Stimulated activated CD4-positive, alpha-beta T cell treated with anti-CD3 and anti-CD28 coated beads, TNF-alpha, amount 100 ng/mL, for 24 hours (primary cell): ENCODE measurements at regions not wholly inside any gene's neighbourhood (a gene's known extent, or its start where the extent isn't known, plus 50 kb on each side); places are given as distances from the start of the nearest gene placed in this dataset.
"Not testable (repeated sequence)": the region's sequence is repeated elsewhere in the genome, so short reads cannot be mapped to it uniquely, and the experiment has no call there.

Experiments used
- DNase-seq, 3 experiments: peaks; one replicate each; pipeline ENCODE4 v3.0.0-alpha.2; 2020; ENCODE audit warnings: low read depth in 3 of 3

DNA sequence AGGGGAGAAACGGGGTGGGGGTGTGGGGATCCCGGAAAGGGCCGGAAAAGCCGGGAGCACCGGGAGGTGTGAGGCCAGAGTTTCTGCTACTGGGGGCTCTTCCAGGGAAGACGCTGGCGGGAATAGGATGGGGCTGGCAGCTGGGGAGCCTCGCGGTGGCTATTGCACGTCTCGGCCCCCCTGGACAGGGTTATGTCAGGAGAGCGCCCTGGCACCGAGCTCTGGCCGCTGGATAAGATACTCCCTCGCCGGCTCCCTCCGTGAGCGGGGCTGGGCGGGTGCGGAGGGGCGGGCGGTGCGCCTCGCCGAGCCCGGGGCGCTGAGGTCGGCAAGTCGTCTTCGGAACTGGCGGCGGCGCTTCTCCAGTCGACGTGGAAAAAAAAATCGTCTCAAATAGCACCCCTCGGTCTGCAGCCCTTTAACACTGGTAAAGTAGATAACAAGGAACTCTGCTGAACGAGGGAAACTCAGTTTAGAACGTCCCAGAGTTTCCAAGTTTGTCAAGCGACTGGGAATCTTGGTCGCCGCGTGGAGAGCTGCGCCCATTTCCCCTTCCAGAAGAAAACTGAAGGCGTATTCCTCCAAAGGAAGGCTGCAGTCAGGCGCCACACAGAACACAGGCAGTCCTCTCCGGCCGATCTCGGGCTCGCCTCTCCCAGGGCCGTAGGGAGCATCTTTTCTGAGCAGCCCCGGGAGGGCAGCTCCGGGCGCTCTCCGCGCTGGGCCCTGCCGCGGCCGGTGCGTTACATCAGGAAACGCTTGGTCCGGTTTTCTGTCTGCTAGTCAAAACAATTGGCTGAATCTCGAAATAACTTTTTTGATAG, 115.1 kb downstream of the KCNRG start:
- DNase-seq = no peak

DNA sequence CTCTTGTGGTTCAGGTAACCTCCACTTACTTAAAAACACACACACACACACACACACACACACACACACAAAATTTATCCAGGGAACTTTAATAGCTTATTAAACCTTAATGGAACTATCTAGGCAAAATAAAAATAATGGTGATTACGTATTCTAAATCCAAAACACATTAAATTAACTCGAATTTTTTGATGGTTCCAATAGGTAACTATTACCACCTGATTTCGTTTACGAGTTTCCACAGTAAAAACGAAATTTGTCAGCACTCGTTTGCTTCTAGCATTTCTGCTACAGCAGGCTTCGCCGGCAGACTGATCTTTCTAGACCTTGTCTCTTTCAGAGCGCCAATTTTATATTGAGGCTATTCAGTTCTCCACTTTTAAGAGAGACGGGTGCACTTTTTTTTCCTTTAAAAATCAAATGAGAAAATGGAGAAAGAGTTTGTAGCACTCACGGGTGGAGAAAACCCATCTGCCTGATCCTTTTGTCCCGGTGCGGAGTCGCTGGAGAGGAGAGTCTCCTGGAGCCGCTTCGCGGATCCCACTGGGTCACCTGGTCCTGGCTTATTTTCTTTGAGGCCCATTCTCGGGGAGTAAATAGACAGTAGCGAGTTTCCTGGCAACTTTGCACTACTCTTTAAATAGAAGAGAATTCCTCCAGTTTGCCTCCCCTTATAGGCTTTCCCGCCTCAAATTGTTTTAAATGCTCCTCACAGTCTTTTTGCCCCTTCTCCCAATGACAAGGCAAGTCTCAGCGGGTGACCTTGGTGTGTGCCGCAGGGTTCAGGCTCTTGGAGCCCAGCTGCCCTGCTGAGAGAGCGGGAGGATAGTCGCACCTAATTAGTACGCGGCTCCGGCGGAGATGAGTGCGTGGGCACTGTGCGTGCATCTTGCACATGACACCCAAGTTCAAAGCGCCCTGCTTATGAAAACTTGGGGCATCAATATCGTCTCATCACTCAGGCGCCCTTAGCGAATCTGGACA, 117.0 kb downstream of the KCNRG start:
- DNase-seq = no peak

DNA sequence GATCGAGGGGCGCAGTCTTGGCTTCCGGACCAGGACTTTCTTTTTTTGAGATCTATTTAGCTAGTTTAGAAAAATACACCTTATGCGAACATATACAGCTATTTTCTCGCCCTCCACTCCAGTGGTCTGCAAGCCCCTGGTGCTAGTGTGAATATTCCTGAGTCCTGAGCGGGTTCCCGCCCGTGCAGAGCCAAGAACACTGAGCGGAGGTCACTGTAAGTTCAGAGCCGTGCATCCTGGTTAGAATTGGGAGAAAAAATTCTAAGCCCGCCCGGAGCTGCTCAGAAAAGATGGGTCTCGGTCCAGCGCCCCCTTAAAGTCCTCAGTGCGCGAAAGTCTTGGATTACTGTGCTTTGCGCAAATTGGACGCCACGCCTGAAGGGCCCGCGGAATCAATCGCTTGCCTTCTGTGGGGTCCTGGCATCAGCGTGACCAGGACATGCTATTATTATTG, 117.7 kb downstream of the KCNRG start:
- DNase-seq = no peak

DNA sequence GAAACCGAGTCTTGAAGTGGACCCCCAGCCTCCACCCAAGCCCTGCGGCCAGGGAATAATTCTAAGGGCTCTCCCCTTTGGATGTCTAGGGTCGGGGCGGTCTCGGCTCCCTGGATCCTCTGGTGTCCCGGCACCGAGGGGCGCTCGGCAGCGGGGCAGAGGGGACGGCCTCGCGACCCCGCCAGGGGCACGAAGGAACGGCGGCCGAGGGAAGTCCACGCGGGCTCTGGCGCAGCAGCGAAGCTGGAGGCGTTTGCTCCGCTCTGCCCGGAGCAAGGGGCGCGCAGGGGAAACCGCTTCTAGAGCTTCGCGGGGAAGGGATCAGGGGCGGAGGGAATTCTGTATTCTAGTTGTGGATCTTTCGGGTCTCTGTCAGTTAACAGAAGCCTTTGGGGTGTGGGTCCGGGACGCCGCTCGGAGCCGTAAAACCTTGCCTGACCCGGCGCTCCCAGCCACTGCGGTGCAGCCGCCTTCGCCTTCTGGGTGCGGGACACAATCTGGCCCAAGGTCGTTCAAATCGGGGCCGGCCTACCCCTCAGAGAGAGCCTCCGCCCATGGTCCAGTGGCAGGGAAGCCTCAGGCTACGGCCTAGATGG, 118.2 kb downstream of the KCNRG start:
- no peak for DNase-seq

DNA sequence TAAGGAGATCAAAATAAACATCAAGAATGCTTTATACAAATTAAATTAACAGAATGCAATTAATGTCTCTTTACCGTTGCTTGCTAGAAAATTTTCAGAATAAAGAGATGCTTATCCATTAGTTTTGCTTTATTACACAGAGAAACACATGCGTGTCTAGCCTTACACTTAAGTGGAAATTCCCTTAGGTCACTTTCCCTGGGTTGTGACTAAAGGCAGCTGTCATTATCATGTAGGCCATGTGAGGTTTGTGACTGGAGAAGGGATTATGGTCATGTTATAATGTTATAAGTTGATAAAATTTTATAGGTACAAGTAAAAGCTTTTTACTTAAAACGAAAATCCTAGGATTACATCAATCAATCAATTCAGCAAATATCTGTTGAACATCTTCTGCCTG, 121.0 kb downstream of the KCNRG start:
- DNase-seq = no peak

DNA sequence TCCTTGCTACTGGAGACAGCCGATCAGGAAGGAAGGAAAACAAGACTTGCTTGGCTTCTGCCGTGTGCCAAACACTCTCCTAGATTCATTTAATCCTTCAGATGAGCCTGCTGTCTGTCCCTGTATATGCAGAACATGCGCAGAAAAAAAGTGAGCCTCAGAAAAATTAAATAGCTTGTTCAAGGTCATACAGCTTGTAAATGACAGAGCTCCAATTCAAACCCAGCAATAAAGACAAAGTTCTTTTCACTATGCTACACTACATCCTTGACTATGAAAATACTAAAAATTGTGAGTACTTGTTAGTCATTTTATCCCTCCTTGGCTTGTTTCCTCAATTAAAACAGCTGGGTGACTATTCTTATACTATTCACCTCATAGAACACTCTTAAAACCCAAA, 121.4 kb downstream of the KCNRG start:
- no peak for DNase-seq

DNA sequence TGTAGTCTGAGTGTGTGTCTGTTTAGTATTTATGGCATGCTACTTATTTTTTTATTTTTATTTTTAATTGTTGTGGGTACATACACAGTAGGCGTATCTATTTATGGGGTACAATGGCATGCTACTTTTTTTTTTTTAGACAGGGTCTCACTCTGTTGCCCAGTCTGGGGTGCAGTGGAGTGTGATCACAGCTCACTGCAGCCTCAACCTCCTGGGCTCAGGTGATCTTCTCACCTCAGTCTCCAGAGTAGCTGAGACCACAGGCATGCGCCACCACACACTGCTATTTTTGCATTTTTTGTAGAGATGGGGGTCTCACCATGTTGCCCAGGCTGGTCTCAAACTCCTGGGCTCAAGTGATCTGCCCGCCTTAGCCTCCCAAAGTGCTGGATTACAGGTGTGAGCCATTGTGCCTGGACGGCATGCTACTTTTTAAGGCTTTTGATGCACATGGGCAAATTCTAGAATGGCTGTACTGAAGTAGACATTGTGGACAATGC, 124.2 kb downstream of the KCNRG start:
- not testable (repeated sequence) for DNase-seq

DNA sequence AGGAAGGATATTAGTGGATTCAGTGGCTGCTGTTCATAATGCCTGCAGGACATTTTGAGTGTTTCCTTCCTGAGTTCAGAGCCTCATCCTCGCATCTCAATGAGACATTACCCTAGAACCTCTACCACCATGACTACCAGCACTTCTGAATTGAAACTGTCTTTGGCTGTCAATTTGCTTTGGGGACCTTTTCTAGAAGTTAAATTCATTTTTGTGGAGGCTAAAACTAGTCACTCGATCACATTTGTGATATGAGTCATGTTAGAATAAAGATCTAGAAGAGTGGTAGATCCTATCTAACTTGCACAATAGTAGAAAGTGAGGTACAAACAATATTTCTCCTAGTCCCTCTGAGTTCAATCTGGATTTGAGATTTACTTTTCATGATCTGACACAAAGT, 124.9 kb downstream of the KCNRG start:
- no peak for DNase-seq

DNA sequence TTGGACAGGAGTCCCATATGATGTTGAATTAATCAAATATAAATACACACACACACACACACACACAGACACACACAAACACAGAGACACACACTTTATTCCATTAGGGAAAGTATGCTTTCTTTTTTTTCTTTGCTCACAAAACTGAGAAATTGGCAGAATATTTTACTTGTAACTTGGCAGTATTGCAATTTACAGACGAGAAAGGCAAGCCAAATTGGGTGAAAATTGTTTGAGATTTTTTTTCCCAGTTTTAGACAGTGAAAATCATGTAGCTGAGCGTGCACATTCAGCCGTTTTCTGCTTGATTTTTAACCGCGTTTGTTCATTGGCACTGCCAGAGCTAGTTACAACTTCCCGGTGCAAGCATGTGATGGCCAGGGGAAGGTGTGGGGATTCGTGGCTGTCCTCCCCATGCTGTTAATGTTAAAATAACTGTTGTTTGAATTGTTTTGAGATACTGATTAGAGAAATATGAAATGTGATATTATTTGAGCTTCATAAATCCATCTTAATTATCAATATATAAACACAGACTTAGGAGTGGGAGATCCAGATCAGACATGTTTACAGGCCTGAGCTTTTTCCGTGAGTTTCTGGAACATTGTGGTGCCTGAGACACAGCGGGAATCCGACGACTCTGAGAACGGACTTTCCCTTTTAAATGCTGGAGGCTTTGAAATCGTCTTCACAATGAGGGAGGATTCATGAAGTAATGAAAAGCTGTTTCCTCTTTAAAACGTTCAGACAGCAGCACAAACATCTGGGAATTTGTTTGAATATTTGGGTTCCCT, 125.5 kb downstream of the KCNRG start:
- DNase-seq = no peak

DNA sequence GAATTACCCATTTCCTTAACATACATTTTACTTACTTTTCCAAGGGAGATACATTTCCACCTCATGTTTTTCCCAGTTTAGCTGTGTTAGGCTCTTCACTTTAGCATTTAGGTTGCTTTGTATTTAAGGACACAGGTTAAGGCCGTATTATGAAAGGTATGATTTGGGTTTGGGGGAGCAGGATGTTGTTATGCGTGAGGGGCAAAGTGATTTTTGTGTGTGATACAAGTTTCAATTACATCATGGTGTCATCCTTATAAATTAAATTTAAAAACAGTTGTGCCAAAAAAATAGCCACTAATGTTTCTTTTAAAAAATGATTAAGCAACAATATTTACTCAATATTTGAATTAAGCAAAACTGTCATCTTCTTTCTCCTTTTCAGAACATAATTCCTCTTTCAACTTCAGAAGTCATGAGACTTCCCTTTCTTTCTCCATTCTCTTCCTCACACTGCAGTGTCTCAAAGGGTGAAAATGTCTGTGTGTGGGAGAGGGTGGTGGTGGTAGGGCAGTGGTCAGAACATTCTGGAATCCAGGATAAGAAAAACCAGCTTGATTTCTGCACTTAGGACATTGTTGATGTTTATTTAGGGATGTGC, 126.2 kb downstream of the KCNRG start:
- no peak for DNase-seq

DNA sequence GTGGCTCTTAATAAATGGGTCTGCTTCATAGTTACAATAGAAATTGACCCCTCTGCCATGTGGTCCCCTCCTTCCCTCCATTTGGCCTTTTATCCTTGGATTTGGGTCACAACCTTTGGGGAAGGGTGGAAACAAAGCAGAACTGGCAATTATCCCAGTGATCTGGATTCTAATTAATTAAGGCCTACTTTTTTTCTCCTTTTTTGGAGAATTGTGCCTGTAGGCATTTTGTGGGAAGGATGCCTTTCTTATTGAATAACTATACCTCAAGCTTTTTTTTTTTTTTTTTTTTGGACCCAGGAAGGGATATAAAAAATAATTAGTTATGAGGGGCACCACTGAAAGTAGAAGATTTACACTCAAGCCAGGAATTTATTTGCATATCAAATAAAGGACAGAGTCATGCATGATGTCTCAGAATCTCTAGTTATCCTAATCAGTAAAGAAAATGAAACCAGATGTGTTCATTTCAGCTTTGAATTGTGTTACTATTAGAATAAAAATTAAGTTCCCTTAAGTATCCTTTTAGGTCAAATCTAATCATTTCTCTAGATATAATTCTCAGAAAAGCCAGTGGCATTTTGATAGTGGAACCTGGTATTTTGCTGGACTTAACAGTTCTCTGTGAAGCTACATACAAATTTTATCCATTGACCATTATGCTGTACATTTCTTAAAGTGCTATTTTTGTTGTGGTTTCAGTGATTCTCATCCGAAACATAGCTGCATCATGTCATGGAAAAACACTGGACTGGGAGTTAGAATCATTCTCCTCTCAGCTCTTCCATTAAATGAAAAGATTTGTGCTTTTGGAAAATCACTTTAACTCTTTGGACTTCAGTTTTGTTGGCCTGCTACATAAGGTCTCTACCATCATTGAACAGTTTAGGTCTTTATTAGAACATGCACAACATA, 129.3 kb downstream of the KCNRG start:
- no peak for DNase-seq

DNA sequence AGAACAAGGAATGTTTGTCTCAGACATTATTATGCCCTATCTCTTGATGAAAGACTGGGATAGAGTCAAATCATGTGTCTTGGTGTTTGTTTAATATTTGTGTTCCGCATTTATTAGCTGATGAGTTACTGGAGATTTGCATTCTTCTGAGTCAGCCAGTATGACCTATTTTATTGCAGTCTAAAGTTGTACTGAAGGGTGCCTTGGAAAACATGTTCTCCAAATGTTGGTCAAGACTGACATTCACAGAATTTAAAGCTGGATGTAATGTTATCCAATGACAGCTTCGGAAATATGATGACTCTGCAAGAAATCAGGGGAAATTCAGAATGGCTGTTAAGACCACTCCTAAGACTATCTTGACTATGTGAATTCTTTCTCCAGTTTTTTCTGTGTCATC, 134.0 kb downstream of the KCNRG start:
- no peak for DNase-seq

DNA sequence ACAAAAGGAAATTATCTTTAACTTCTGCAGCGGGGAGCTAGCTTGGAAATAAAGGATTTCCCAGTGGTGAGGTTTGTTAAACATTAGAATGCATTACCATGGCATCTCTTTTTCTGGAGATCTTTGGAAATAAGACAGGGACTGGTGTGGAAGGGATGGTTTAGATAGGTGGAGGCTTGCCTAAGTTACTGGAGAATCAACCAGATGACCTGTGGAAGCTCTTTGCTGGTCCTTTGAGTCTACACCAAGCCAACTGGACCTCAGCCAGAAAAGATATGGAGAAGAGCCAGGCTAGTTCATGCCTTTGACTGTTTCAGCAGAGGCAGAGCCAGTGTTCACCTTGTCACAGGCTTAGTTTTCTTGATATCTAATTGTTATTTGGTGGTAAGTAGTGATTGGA, 134.7 kb downstream of the KCNRG start:
- no peak for DNase-seq

DNA sequence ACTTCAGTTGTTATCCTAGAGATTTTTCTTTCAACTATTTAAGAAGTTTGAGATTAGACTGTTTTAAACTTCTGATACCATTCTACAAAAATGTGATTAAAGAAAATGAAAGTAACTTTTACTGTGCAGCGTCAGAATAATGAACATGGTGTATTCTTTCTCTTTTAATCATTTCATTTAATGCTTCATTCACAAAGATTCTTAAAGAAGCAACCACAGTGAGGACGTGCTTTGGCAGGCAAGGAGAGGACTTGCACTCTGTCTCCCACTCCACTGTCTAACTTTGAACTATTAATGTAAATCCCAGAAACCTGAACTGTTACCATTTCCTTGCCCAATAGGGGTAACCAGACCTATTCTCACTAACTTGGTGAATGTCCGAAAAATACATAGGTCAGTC, 137.0 kb downstream of the KCNRG start:
- no peak for DNase-seq

DNA sequence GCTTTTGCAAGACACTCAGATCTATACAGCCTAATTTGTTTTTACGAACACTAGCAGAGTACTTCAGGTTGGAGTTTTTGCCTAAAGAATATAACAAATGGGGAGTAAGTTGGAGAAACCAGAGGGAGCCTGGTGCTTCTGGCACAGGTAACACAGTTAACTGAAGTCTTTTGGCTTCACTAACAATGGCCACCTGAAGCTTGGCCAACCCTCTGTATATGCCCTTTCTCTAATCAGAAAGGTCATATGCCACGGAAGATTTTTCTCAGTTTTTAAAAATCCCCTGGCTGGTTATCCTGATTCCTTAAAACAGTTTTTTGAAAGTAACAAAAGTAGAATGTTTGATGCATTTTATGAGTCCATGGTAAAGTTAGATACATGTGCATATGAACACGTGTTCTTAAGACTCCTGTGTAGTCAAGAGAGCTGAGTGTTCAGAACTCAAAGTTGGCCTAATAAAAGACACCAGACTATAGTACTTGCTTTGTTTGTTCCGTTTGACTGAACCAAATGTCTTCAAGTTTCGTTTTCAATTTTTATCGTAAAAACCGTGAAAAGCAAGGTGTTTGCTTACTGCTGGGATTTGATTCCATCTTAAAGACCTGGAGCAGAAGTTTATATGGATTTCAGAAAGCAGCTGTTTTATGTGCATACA, 137.5 kb downstream of the KCNRG start:
- DNase-seq = no peak

DNA sequence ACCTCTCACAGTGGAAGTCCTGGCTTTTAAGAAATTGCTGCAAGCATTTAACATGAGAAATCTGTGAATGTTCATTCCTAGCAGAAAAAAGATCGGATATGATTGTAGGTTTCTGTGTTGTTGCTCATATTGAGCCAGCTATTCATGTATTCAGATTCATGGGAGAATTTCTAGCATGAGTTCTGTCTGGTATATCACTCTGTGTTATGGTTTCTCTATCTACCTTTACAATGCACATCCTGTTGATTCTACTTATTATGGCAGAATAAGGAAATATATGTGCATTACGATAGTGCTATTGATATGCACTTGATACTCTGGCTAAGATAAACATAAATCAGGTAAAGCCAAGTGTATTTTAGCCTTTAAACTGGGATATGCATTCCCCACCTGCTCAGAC, 138.2 kb downstream of the KCNRG start:
- no peak for DNase-seq

DNA sequence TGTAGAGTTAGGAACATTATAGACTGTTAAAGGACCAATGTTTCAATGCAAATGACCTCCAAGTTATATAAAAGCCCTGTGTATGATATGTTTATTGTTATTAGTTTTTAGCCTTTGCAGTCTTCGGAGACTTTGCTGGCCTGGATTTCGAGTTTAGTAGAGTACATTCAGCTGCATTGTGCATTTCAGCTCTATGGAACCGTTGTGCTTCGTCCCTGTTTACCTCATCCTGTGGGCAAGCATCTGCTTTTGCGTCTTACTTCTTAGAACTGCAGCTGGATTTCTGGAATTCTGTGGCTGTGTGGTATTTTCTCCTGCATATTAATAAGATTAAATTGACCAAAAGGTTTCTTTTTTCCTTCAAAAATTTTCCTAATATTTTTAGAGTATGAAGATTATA, 138.6 kb downstream of the KCNRG start:
- DNase-seq = no peak

DNA sequence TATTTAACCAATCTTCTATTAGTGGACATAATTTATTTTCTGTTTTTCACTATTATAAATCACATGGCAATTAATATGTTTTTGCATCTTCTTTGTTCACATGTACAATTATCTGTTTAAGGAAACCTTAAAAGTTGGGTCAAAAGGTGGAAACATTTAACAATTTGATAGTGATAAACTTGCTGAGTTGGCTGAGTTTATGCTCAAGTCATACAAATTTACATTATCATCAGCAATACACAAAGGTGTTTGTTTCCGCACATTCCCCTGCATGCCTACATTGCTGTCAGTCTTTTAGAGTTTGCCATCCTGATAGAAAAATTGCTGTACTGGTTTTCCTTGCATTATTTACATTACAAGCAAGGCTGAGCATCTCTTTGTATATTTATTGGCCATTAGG, 139.5 kb downstream of the KCNRG start:
- DNase-seq = no peak

DNA sequence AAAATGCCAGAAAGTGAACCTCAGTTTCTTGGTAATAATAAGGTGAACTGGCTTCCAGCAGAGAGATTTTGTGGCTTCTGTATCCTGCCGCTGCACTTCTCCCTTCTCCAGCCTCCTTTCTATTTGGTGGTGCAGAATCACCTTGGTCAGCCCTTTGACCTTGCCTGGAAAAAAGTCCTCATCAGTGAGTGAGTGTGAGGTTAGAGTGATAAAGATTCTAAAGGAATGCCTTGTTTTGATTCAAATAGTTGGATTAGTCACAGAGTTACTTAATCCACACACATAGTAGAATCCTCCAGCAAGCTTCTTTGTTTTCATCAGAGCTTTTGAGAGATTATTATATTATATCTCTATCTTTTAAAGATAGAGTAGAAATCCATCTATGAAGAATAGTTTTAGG, 140.9 kb downstream of the KCNRG start:
- no peak for DNase-seq
